ENCODE measurements at regions not wholly inside any gene's neighbourhood (a gene's known extent, or its start where the extent isn't known, plus 50 kb on each side); places are given as distances from the start of the nearest gene placed in this dataset.

DNA sequence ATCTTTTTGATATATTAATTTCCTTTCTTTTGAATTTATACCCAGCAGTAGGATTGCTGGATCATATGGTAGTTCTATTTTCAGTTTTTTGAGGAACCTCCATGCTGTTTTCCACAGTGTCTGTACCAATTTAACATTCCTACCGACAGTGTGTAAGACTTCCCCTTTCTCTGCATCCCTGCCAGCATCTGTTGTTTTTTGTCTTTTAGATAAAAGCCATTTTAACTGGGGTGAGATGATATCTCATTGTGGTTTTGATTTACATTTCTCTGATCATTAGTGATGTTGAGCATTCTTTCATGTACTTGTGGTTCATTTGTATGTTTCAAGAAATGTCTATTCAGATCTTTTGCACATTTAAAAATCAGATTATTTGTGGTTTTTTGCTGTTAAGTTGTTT is 62.4 kb upstream of the STUM start:
- ATAC-seq (no peak), DNase-seq (ENCODE audit: low spot score) (no peak)
- intact Hi-C loops (cut with DNase I): no loop called here

GRCh38 chr1:226487921-226488320 is 60.6 kb upstream of the STUM start:
- intact Hi-C loops (cut with DNase I): no loop called here
- ATAC-seq: no peak

GRCh38 chr1:226489718-226490425 is 58.7 kb upstream of the STUM start:
- intact Hi-C loops (cut with DNase I): no loop called here
- no peak for ATAC-seq
- DNase-seq (ENCODE audit: low spot score): no peak

More at GRCh38 chr1:226487921-226488320, 60.6 kb upstream of the STUM start:
- no peak for DNase-seq (ENCODE audit: low spot score)

GRCh38 chr1:226490426-226490809 is 58.1 kb upstream of the STUM start:
- no peak for ATAC-seq
- intact Hi-C loops (cut with DNase I): no loop called here
- no peak for DNase-seq (ENCODE audit: low spot score)

GRCh38 chr1:226491093-226491850 is 57.3 kb upstream of the STUM start:
- DNase-seq (ENCODE audit: low spot score) (no peak), ATAC-seq (no peak)
- intact Hi-C loops (cut with DNase I): no loop called here

GRCh38 chr1:226492426-226493137 is 56.0 kb upstream of the STUM start:
- no peak for DNase-seq (ENCODE audit: low spot score)
- intact Hi-C loops (cut with DNase I): no loop called here
- ATAC-seq: no peak

GRCh38 chr1:226494092-226494609 is 54.4 kb upstream of the STUM start:
- ATAC-seq: no peak
- intact Hi-C loops (cut with DNase I): no loop called here
- DNase-seq (ENCODE audit: low spot score): no peak

DNA sequence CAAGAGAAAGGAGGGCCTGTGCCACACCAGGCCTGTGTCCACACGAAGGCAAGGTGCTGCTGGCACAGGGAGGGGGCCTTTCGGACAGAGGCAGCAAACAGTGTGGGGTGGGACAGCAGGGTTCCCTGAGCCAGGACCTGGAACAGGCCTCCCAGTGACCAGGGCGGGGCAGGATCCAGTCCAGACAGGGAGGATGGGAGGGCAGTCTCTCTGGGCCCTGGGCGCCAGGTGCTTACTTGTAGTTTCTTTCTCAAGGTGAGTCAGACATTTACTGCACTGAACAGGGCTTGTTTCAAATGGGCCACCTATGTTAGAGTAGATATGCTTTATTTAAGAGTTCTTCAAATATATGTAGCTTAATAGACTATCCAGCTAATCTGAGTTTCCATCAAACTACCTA is 52.8 kb upstream of the STUM start:
- intact Hi-C loops (cut with DNase I): no loop called here
- no peak for ATAC-seq

DNA sequence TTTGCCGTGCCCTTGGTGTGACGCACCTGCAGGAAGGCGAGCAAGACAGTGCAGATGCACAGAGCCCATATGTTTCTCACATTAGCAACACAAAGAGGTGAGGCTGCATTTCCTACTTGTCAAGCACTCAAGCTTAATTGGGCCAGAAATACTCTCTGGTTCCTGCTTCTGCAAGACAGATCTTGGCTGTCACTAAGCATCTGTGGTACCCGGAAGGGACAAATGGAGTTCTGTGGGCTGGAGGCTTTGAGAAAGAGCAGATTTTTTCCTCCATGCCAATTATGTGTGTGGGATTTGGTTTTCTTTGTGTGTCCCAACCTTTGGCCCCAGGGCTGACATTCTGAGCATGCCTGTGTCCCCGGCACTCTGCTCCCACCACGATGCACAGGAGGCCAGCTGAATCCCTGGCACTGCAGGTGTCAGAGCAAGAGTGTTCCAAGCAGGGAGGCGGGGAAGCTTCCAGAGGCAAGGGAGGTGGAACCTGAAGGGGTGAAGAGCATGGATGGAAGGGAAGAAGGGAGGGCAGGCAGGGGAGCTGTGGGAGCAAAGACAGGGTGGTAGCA is 52.0 kb upstream of the STUM start:
- ATAC-seq (no peak), DNase-seq (ENCODE audit: low spot score) (no peak)
- intact Hi-C loops (cut with DNase I): no loop called here

More for the DNA sequence above, 52.8 kb upstream of the STUM start:
- no peak for DNase-seq (ENCODE audit: low spot score)

GRCh38 chr1:226497276-226497833 is 51.2 kb upstream of the STUM start:
- intact Hi-C loops (cut with DNase I): no loop called here
- ATAC-seq: no peak
- no peak for DNase-seq (ENCODE audit: low spot score)

GRCh38 chr1:226497991-226498639 is 50.4 kb upstream of the STUM start:
- intact Hi-C loops (cut with DNase I): no loop called here
- DNase-seq (ENCODE audit: low spot score) (no peak), ATAC-seq (no peak)

GRCh38 chr1:226498640-226499008 is 49.9 kb upstream of the STUM start:
- DNase-seq (ENCODE audit: low spot score) (no peak), ATAC-seq (no peak)
- intact Hi-C loops (cut with DNase I): no loop called here
